Posterior vena cava (tissue), 2 donors: ENCODE measurements at regions not wholly inside any gene's neighbourhood (a gene's known extent, or its start where the extent isn't known, plus 50 kb on each side); places are given as distances from the start of the nearest gene placed in this dataset.

Experiments
- DNase-seq: peaks from one replicate; pipeline ENCODE4 v3.0.0-alpha.2; 2020; ENCODE audit warnings: low spot score
- intact Hi-C, 2 donors: fragments of 100-400 bp; cut with DNase I; formaldehyde crosslinking; loops; one replicate each; pipeline versions ENCODE4 v1.14.1 to v1.14.2; 2022 to 2023
- donor health status: DM: yes; HTN: yes; CAD: no.
- donor health status: DM: yes; HTN: yes; CAD: no.

- intact Hi-C loops = no loop called here
- no peak for DNase-seq
Observed at GRCh38 chr4:13089659-13089998, 394.5 kb downstream of the RAB28 start.

GRCh38 chr4:13088726-13089658 is 395.1 kb downstream of the RAB28 start:
- no peak for DNase-seq
- intact Hi-C loops = no loop called here

- DNase-seq = no peak
- intact Hi-C loops = no loop called here
Observed at GRCh38 chr4:13087041-13087440, 397.1 kb downstream of the RAB28 start.

GRCh38 chr4:13084210-13084609 is 399.9 kb downstream of the RAB28 start:
- intact Hi-C loops = no loop called here
- DNase-seq = no peak

- DNase-seq = no peak
- intact Hi-C loops = no loop called here
Observed at GRCh38 chr4:13081830-13082229, 402.3 kb downstream of the RAB28 start.

- intact Hi-C loops = no loop called here
- no peak for DNase-seq
Observed at GRCh38 chr4:13067077-13067476, 417.1 kb downstream of the RAB28 start.

- DNase-seq = no peak
- intact Hi-C loops = no loop called here
Observed at GRCh38 chr4:13059019-13059418, 425.1 kb downstream of the RAB28 start.

- intact Hi-C loops = no loop called here
- no peak for DNase-seq
Observed at GRCh38 chr4:13056630-13057189, 427.4 kb downstream of the RAB28 start.

GRCh38 chr4:13054420-13054970 is 429.6 kb downstream of the RAB28 start:
- no peak for DNase-seq
- intact Hi-C loops = no loop called here

- DNase-seq = no peak
- intact Hi-C loops = no loop called here
Observed at GRCh38 chr4:13047591-13047990, 436.5 kb downstream of the RAB28 start.

GRCh38 chr4:13036841-13037240 is 447.3 kb downstream of the RAB28 start:
- intact Hi-C loops = no loop called here
- no peak for DNase-seq

- no peak for DNase-seq
- intact Hi-C loops = no loop called here
Observed at GRCh38 chr4:13032936-13033335, 451.2 kb downstream of the RAB28 start.

GRCh38 chr4:13024147-13025105 is 459.7 kb downstream of the RAB28 start:
- intact Hi-C loops = no loop called here
- DNase-seq = no peak

GRCh38 chr4:13007802-13008470 is 476.2 kb downstream of the RAB28 start:
- no peak for DNase-seq
- intact Hi-C loops = no loop called here

GRCh38 chr4:12993923-12994322 is 490.2 kb downstream of the RAB28 start:
- intact Hi-C loops = no loop called here
- DNase-seq = no peak

- DNase-seq = no peak
- intact Hi-C loops = no loop called here
Observed at GRCh38 chr4:12987284-12987683, 496.9 kb downstream of the RAB28 start.

GRCh38 chr4:12979797-12980196 is 504.3 kb downstream of the RAB28 start:
- intact Hi-C loops = no loop called here
- no peak for DNase-seq

- no peak for DNase-seq
- intact Hi-C loops = no loop called here
Observed at GRCh38 chr4:12978310-12978709, 505.8 kb downstream of the RAB28 start.

GRCh38 chr4:12975511-12975910 is 508.6 kb downstream of the RAB28 start:
- DNase-seq = no peak
- intact Hi-C loops = no loop called here
